ENCODE measurements at regions not wholly inside any gene's neighbourhood (a gene's known extent, or its start where the extent isn't known, plus 50 kb on each side); places are given as distances from the start of the nearest gene placed in this dataset.

- DNase-seq = no peak
- H3K9me3 ChIP-seq (replicated peaks in 1 of 3) = no peaks in the 10 kb centered on the region
- H3K27me3 ChIP-seq = no peaks in the 10 kb centered on the region
- intact Hi-C loops (cut with DNase I) = no loop called here
- no peak overlapping the region for H3K27ac ChIP-seq
- H3K4me3 ChIP-seq = no peak overlapping the region
- 68 to 86% (median 85%) methylated on average over 4 of the region's 4 CpGs for WGBS, 4 donors
- TF ChIP-seq CTCF (IDR thresholded peaks at IDR 0.05) (no peak), POLR2A (IDR thresholded peaks at IDR 0.05) (no peak)
- no peaks in the 10 kb centered on the region for H3K4me1 ChIP-seq (replicated peaks in 1 of 2)
- no peaks in the 10 kb centered on the region for H3K36me3 ChIP-seq (replicated peaks in 1 of 2)
Measured at GRCh38 chr3:168828014-168828413, 732.3 kb upstream of the GOLIM4 start.

GRCh38 chr3:168824107-168824506, 728.4 kb upstream of the GOLIM4 start:
- intact Hi-C loops (cut with DNase I) = no loop called here
- whole genome bisulfite sequencing, 4 donors = 33 to 67% (median 59%) methylated on average over 2 of the region's 2 CpGs
- TF ChIP-seq POLR2A (IDR thresholded peaks at IDR 0.05) (no peak), CTCF (IDR thresholded peaks at IDR 0.05) (no peak)

GRCh38 chr3:168823466-168823865, 727.7 kb upstream of the GOLIM4 start:
- no peaks in the 10 kb centered on the region for H3K4me1 ChIP-seq (replicated peaks in 1 of 2)
- TF ChIP-seq CTCF (IDR thresholded peaks at IDR 0.05) (no peak), POLR2A (IDR thresholded peaks at IDR 0.05) (no peak)

More at GRCh38 chr3:168824107-168824506, 728.4 kb upstream of the GOLIM4 start:
- Histone ChIP-seq H3K4me3 (no peak overlapping the region), H3K4me1 (replicated peaks in 1 of 2) (no peaks in the 10 kb centered on the region), H3K36me3 (replicated peaks in 1 of 2) (no peaks in the 10 kb centered on the region), H3K27ac (no peak overlapping the region), H3K27me3 (no peaks in the 10 kb centered on the region), H3K9me3 (replicated peaks in 1 of 3) (no peaks in the 10 kb centered on the region)
- no peak for DNase-seq

GRCh38 chr3:168820810-168821415, 725.2 kb upstream of the GOLIM4 start:
- Histone ChIP-seq H3K36me3 (replicated peaks in 1 of 2) (no peaks in the 10 kb centered on the region), H3K27ac (no peak overlapping the region), H3K4me1 (replicated peaks in 1 of 2) (no peaks in the 10 kb centered on the region), H3K4me3 (no peak overlapping the region), H3K27me3 (no peaks in the 10 kb centered on the region), H3K9me3 (replicated peaks in 1 of 3) (no peaks in the 10 kb centered on the region)
- intact Hi-C loops (cut with DNase I) = no loop called here
- TF ChIP-seq POLR2A (IDR thresholded peaks at IDR 0.05) (no peak), CTCF (IDR thresholded peaks at IDR 0.05) (no peak)
- 70 to 84% (median 75%) methylated on average over 8 of the region's 8 CpGs for WGBS, 4 donors
- DNase-seq = no peak

More at GRCh38 chr3:168823466-168823865, 727.7 kb upstream of the GOLIM4 start:
- no peaks in the 10 kb centered on the region for H3K27me3 ChIP-seq
- H3K36me3 ChIP-seq (replicated peaks in 1 of 2) = no peaks in the 10 kb centered on the region
- 73 to 83% (median 76%) methylated on average over 5 of the region's 5 CpGs for WGBS, 4 donors
- H3K4me3 ChIP-seq = no peak overlapping the region
- no peak for DNase-seq
- H3K9me3 ChIP-seq (replicated peaks in 1 of 3) = no peaks in the 10 kb centered on the region
- H3K27ac ChIP-seq = no peak overlapping the region
- intact Hi-C loops (cut with DNase I) = no loop called here

All from adrenal gland (tissue), 9 donors.